Central memory CD8-positive, alpha-beta T cell (primary cell): ENCODE measurements at regions not wholly inside any gene's neighbourhood (a gene's known extent, or its start where the extent isn't known, plus 50 kb on each side); places are given as distances from the start of the nearest gene placed in this dataset.

ENCODE experiments used
- ATAC-seq: fragments of 150-1000 bp; cut with Tn5 transposase; replicated peaks from 2 replicates; pipeline ENCODE4 v1.10.0; 2022; ENCODE audit warnings: mild to moderate bottlenecking, moderate FRiP score, moderate number of reproducible peaks; ENCODE audit not compliant: poor library complexity, severe bottlenecking; ENCODE audit errors: extremely low read depth
- DNase-seq, 2 donors: peaks; one replicate each; pipeline ENCODE4 v3.0.0; 2021; ENCODE audit warnings: low spot score in 2 of 2
- H3K27ac Mint-ChIP-seq: one replicate; pipeline ENCODE4 v1.8.0; 2022; ENCODE audit warnings: low read depth, mild to moderate bottlenecking, moderate library complexity, mixed read lengths
- H3K27me3 Mint-ChIP-seq: one replicate; pipeline ENCODE4 v1.8.0; 2022; ENCODE audit warnings: mixed read lengths
- H3K36me3 Mint-ChIP-seq: one replicate; pipeline ENCODE4 v1.8.0; 2022; ENCODE audit warnings: mild to moderate bottlenecking, moderate library complexity, mixed read lengths; ENCODE audit not compliant: insufficient read depth
- H3K4me1 Mint-ChIP-seq: one replicate; pipeline ENCODE4 v1.8.0; 2022; ENCODE audit warnings: mixed read lengths
- H3K4me3 Mint-ChIP-seq: one replicate; pipeline ENCODE4 v1.8.0; 2022; ENCODE audit warnings: mild to moderate bottlenecking, moderate library complexity, mixed read lengths
- H3K9me3 Mint-ChIP-seq: one replicate; pipeline ENCODE4 v1.8.0; 2022; ENCODE audit warnings: mixed read lengths

GRCh38 chr5:56616454-56617160 is 198.7 kb upstream of the MAP3K1 start:
- peak overlapping the region; percentile 20 for H3K27ac Mint-ChIP-seq
- H3K4me3 Mint-ChIP-seq: no peak overlapping the region
- peaks cover 10% of the 10 kb centered on the region for H3K4me1 Mint-ChIP-seq

GRCh38 chr5:56615361-56616153 is 199.8 kb upstream of the MAP3K1 start:
- peaks cover 18% of the 10 kb centered on the region for H3K9me3 Mint-ChIP-seq
- DNase-seq (no peak), ATAC-seq (no peak)
- H3K4me1 Mint-ChIP-seq: peaks cover 10% of the 10 kb centered on the region
- H3K27me3 Mint-ChIP-seq: peaks cover 9% of the 10 kb centered on the region
- no peaks in the 10 kb centered on the region for H3K36me3 Mint-ChIP-seq
- no peak overlapping the region for H3K4me3 Mint-ChIP-seq
- H3K27ac Mint-ChIP-seq: no peak overlapping the region

More at GRCh38 chr5:56616454-56617160, 198.7 kb upstream of the MAP3K1 start:
- Mint-ChIP-seq H3K9me3 (peaks cover 9% of the 10 kb centered on the region), H3K27me3 (peaks cover 16% of the 10 kb centered on the region), H3K36me3 (no peaks in the 10 kb centered on the region)
- ATAC-seq (no peak), DNase-seq (no peak)

- DNase-seq: no peak
- ATAC-seq: no peak
- Mint-ChIP-seq H3K4me3 (peak overlapping the region; percentile 43), H3K27ac (no peak overlapping the region), H3K27me3 (peaks cover 9% of the 10 kb centered on the region), H3K4me1 (peaks cover 10% of the 10 kb centered on the region), H3K36me3 (no peaks in the 10 kb centered on the region), H3K9me3 (peaks cover 12% of the 10 kb centered on the region)
Observed at GRCh38 chr5:56612759-56613158, 202.6 kb upstream of the MAP3K1 start.

GRCh38 chr5:56612353-56612752 is 203.0 kb upstream of the MAP3K1 start:
- peaks cover 10% of the 10 kb centered on the region for H3K4me1 Mint-ChIP-seq

GRCh38 chr5:56610093-56610698 is 205.2 kb upstream of the MAP3K1 start:
- DNase-seq: no peak
- Mint-ChIP-seq H3K27me3 (peaks cover 11% of the 10 kb centered on the region), H3K4me3 (no peak overlapping the region), H3K9me3 (peaks cover 12% of the 10 kb centered on the region), H3K4me1 (peaks cover 10% of the 10 kb centered on the region), H3K36me3 (no peaks in the 10 kb centered on the region), H3K27ac (no peak overlapping the region)
- peak; percentile 42 for ATAC-seq

More at GRCh38 chr5:56612353-56612752, 203.0 kb upstream of the MAP3K1 start:
- ATAC-seq (no peak), DNase-seq (no peak)
- peaks cover 9% of the 10 kb centered on the region for H3K27me3 Mint-ChIP-seq
- peak overlapping the region; percentile 43 for H3K4me3 Mint-ChIP-seq
- H3K9me3 Mint-ChIP-seq: peaks cover 12% of the 10 kb centered on the region
- no peak overlapping the region for H3K27ac Mint-ChIP-seq
- no peaks in the 10 kb centered on the region for H3K36me3 Mint-ChIP-seq

- Mint-ChIP-seq H3K27me3 (peaks cover 8% of the 10 kb centered on the region), H3K4me1 (peaks cover 10% of the 10 kb centered on the region), H3K36me3 (no peaks in the 10 kb centered on the region), H3K9me3 (peaks cover 12% of the 10 kb centered on the region), H3K4me3 (no peak overlapping the region), H3K27ac (no peak overlapping the region)
- ATAC-seq (no peak), DNase-seq (no peak)
Observed at GRCh38 chr5:56608217-56608925, 207.0 kb upstream of the MAP3K1 start.

- Mint-ChIP-seq H3K4me1 (peaks cover 2% of the 10 kb centered on the region), H3K27ac (peak overlapping the region; percentile 47), H3K36me3 (no peaks in the 10 kb centered on the region), H3K4me3 (no peak overlapping the region), H3K27me3 (peaks cover 8% of the 10 kb centered on the region), H3K9me3 (peaks cover 12% of the 10 kb centered on the region)
- DNase-seq (no peak), ATAC-seq (no peak)
Observed at GRCh38 chr5:56607551-56607950, 207.8 kb upstream of the MAP3K1 start.

GRCh38 chr5:56607074-56607473 is 208.3 kb upstream of the MAP3K1 start:
- Mint-ChIP-seq H3K4me3 (no peak overlapping the region), H3K27ac (peak overlapping the region; percentile 47), H3K36me3 (no peaks in the 10 kb centered on the region), H3K27me3 (peaks cover 8% of the 10 kb centered on the region), H3K9me3 (peaks cover 12% of the 10 kb centered on the region), H3K4me1 (no peaks in the 10 kb centered on the region)
- ATAC-seq (no peak), DNase-seq (no peak)

GRCh38 chr5:56606192-56606591 is 209.2 kb upstream of the MAP3K1 start:
- Mint-ChIP-seq H3K4me1 (no peaks in the 10 kb centered on the region), H3K36me3 (no peaks in the 10 kb centered on the region), H3K27me3 (peaks cover 8% of the 10 kb centered on the region), H3K4me3 (no peak overlapping the region), H3K9me3 (peaks cover 5% of the 10 kb centered on the region), H3K27ac (no peak overlapping the region)
- ATAC-seq (no peak), DNase-seq (no peak)

GRCh38 chr5:56605231-56605630 is 210.1 kb upstream of the MAP3K1 start:
- DNase-seq (no peak), ATAC-seq (no peak)
- Mint-ChIP-seq H3K27me3 (peaks cover 8% of the 10 kb centered on the region), H3K36me3 (no peaks in the 10 kb centered on the region), H3K4me3 (no peak overlapping the region), H3K4me1 (no peaks in the 10 kb centered on the region), H3K27ac (no peak overlapping the region), H3K9me3 (no peaks in the 10 kb centered on the region)

GRCh38 chr5:56601641-56602071 is 213.7 kb upstream of the MAP3K1 start:
- no peak overlapping the region for H3K27ac Mint-ChIP-seq
- peaks cover 8% of the 10 kb centered on the region for H3K27me3 Mint-ChIP-seq
- H3K9me3 Mint-ChIP-seq: no peaks in the 10 kb centered on the region
- DNase-seq: no peak
- H3K36me3 Mint-ChIP-seq: no peaks in the 10 kb centered on the region
- H3K4me3 Mint-ChIP-seq: no peak overlapping the region
- ATAC-seq: no peak
- H3K4me1 Mint-ChIP-seq: no peaks in the 10 kb centered on the region

GRCh38 chr5:56598941-56599340 is 216.4 kb upstream of the MAP3K1 start:
- no peak overlapping the region for H3K4me3 Mint-ChIP-seq
- no peaks in the 10 kb centered on the region for H3K9me3 Mint-ChIP-seq
- no peak overlapping the region for H3K27ac Mint-ChIP-seq
- H3K36me3 Mint-ChIP-seq: no peaks in the 10 kb centered on the region
- no peaks in the 10 kb centered on the region for H3K4me1 Mint-ChIP-seq
- no peaks in the 10 kb centered on the region for H3K27me3 Mint-ChIP-seq
- no peak for ATAC-seq
- DNase-seq: no peak
